Urothelium cell line (cell line): ENCODE measurements at regions not wholly inside any gene's neighbourhood (a gene's known extent, or its start where the extent isn't known, plus 50 kb on each side); places are given as distances from the start of the nearest gene placed in this dataset.

Experiments used
- DNase-seq: peaks from one replicate; pipeline ENCODE4 v3.0.0; 2011; ENCODE audit warnings: low spot score, mixed read lengths
- FAIRE-seq: peaks from 2 replicates; lab custom pipeline; 2011; peaks lifted over from hg19 to GRCh38; lab: Jason Lieb, UNC

- DNase-seq, result no peak
- no peak for FAIRE-seq
Observed at GRCh38 chr16:85369060-85369459, 244.1 kb upstream of the GSE1 start.

DNA sequence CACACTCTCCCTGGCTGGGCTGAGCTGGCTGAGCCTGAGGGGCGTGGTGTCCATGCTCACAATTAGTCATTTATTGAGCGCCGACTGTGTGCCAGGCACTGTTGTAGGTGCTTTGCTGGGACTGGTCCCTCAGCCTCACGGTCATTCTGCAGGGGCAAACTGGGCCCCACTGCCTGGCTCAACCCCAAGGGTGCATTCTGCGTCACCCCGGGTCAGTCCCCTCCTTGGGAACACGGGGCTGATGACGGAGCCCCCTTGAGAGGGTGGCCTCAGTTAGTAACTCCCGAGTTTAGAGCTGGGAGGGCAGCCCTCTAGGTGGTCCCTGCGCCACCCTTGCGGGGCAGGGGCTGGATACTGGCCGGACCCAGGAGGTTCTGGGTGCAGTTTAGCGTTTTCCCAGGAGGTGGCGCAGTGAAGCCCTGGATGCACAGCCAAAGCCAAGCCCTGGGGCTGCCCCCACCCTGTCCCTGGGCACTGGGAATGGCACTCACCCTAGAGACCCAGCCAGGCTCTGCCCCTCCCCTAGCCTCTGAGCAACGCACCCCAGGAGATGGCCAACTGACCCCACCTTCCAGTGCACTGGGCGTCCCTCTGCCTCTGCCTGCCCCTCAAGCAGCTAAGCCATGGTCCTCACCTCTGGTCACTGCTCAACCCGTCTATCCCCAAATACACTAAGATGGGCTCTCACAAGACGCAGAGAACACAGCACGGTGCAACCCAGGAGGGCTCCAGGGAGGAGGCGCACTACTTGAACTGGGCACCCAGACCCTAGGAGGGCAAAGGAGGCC is 243.2 kb upstream of the GSE1 start:
- FAIRE-seq (no peak), DNase-seq (peak; percentile 79)

DNA sequence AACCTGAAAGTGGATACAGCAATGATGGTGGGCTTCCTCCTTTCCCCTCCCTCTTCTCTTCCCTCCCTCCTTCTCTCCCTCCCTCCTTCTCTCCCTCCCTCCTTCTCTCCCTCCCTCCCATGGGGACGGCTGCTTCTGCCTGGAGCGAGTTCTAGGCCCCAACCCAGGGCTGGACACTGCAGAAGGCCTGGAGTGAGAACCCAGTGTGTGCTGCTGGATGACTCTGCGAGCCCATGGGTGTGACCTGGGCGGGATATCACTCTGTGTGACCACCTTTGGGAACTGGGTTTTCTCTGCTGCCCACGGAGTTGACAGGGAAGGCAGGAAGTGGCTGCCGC is 242.6 kb upstream of the GSE1 start:
- no peak for FAIRE-seq
- no peak for DNase-seq

DNA sequence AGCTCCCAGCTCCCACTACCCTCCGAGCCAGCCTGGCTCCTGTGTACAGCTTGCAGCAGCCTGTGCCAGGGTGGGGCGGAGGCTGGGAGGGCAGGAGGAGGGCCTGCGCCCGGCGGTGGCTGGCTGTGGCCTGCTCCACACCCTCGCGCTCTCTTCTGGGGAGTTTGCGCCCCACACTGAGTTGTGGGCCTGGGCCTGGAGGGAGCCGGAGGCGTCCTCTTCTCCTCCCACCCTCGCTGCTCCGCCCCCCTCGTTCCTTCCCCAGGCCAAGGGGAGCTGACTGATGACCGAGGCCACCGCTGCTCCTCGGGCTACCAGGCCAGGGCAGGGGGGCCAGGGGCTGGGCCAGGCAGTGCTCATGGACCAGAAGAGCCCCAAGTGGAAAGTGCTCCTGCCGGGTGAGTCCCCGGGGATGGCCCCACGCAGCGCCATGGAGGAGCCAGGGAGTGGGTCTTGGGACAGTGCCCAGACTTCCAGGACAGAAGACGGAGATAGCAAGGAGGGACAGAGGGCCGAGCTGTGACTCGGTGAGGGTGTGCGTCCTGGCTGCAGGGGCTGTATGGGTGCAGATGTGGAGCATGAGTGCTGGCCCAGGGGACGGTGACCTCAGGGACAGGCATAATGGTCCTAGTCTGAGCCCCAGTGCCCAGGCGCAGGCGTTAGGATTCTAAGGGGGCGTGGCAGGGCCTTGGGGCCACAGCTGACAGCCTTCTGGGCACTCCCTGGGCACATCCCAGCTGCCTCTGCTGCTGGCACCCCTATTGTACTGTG is 242.1 kb upstream of the GSE1 start:
- FAIRE-seq, result no peak
- no peak for DNase-seq

DNA sequence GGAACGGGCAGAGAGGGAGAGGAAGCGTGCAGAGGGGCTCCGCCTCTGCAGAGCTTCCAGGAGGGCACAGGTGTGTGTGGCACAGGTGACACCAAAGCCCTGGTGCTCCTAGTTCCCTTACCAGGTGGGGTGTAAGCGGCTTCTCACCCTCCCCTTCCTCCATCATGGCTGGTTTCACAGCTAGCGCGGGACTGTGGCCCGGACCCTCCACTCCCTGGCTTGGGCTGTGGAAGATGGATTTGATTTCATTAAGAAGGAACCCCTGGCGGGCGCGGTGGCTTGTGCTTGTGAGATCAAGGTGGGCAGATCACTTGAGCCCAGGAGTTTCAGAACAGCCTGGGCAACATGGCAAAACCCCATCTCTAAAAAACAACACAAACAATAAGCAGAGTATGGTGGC is 241.2 kb upstream of the GSE1 start:
- DNase-seq, result no peak

GRCh38 chr16:85372627-85373372 is 240.3 kb upstream of the GSE1 start:
- DNase-seq (peak; percentile 66), FAIRE-seq (peak; percentile 83)

More for the DNA sequence above, 241.2 kb upstream of the GSE1 start:
- FAIRE-seq, result no peak

DNA sequence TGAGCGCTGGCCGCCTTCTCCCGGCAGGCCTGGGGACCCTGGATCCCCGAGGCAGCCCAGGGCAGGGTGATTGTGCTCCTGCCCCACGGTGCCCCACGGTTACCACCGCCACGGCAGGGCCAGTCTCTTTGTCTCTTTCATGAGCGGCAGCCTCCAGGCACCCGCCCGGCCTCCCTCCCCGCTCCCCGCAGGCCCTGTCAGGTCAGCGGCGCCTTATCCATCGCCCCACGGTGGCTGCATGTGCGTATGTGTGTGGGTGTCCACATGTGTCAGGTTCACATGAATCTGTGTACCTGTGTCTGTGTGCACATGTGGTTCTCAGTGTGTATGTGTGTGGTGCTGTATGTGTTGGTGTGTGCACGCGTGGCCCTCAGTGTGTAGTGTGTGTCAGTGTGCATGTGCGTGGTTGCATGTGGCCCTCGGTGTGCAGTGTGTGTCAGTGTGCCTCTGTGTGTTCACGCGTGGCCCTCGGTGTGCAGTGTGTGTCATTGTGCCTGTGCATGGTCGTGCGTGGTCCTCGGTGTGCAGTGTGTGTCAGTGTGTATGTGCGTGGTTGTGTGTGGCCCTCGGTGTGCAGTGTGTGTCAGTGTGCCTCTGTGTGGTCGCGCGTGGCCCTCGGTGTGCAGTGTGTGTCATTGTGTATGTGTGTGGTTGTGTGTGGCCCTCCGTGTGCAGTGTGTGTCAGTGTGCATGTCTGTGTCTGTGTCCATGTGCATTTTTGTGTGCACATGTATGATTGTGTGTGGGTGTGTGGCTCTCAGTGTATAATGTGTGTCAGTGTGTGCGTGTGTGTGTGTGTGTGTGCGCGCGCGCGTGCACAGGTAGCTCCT is 239.2 kb upstream of the GSE1 start:
- FAIRE-seq (peak; percentile 81), DNase-seq (no peak)

GRCh38 chr16:85374571-85374872 is 238.6 kb upstream of the GSE1 start:
- no peak for FAIRE-seq

DNA sequence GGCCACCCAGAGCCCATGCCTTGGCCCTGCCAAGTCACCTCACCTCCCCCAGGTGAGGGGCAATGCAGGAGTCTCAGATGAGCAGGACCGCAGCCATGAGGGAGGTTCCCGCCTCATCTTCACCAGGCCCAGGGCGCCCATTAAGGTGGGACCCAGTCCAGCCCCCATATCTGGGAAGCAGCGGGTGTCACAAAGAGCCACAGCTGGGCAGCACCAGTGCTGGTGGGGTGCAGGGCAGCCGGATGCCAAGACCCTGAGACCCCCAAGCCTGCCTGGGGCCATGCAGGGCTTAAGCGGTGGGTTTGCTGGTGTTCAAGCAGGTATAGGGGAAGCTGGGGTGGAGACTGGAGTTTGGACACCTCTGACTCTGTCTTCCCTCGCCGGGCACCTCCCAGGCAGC is 237.8 kb upstream of the GSE1 start:
- no peak for FAIRE-seq
- DNase-seq, result no peak

More at GRCh38 chr16:85374571-85374872, 238.6 kb upstream of the GSE1 start:
- DNase-seq, result no peak

- FAIRE-seq (no peak), DNase-seq (no peak)
Observed at GRCh38 chr16:85376292-85377095, 236.6 kb upstream of the GSE1 start.

DNA sequence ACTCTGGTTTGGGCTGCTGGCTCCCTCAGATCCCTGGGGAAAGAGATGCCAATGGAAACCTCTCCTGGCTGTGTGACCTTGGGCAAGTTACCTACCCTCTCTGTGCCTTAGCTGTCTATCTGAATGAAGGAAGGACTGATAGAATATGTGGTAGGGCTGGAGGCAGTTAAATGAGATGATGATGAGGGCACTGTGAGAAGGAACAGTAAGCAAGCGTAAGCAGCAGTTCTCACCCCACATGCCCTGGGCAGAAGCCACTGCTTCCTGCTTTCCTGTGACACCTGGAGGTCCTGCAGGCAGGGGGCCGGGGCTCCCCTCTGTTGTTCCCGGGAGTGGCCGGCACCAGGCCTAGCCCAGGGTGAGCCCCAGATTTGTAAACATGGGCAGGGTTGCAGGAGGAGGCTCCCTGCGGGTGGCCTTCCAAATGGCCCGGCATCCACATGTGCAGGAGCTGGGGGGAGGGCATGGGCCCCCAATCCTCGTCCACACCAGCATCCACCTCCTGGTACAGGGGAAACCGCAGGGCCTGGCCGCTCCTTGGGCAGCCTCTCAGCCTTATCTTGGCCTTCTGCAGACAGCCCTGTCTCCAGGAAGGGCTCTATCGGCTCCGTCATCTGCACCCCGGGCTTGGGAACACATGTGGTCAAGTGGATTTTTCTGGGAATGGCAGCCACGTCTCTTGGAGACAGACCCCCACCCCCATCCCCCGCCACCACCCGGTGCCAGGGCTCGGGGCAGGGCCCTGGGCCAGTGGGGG is 235.6 kb upstream of the GSE1 start:
- DNase-seq (no peak), FAIRE-seq (no peak)

- DNase-seq (no peak), FAIRE-seq (no peak)
Observed at GRCh38 chr16:85378145-85379040, 234.7 kb upstream of the GSE1 start.

DNA sequence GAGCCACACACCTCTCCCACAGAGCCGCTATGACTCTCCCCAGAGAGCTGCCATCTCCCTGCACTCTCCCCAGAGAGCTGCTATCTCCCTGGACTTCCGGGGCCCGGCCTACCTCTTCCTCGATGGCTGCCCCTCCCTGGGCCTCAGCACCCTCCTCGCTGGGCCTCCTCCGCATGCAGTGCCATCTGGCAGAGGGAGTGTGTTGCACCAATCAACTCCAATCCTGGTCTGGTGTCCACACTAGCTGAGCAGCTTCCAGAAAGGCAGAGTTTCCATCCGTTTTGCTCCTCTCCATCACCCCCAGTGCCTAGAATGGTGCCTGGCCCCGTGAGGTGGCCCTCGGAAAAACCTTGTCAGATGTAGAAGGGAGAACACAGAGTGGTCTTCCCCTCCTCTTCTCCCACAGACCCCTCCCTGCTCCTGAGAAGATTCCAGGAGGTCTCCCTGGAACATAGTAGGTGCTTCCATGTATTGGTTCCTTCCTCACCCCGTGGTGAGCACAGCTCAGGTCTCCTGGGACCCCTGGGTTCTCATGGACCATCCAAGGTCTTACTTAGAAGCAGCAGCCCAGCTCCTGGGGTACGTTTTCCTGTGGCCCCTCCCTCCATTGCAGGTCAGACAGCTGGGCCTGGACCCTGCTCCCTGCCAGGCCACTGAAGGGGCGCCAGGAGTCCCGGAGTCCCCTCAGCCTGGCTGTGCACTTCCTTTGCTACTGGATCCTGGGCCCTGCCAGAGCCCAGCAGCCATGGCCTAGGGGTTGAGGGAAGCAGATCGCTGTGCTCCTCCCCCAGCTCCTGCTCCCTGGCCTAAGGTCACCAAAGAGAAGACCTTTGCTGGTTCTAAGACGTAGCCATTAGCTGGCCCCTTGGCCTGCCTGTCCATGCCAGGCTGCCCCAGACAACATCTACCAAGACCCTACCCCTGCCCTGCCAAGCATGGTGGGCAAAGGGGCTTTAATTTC is 233.8 kb upstream of the GSE1 start:
- DNase-seq (no peak), FAIRE-seq (no peak)

DNA sequence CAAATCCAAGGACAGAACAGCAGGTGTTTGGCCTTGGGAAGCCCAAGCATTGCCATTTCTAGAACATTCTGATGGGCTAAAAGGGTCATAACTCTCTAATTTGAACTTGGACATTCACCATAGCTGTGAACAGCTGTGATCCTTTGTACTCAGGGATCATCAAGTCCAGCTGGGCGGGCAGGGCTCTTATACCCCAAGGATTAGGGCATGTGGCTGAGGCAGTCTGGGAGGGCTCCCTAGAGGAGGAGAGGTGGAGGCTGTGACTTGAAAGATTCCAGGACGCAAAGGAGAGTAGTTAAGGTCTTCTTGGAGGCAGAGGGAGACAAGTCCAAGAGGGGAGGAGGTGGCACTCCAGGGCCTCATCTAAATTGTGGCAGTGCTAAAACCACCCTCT is 233.1 kb upstream of the GSE1 start:
- DNase-seq, result no peak
- FAIRE-seq, result no peak

DNA sequence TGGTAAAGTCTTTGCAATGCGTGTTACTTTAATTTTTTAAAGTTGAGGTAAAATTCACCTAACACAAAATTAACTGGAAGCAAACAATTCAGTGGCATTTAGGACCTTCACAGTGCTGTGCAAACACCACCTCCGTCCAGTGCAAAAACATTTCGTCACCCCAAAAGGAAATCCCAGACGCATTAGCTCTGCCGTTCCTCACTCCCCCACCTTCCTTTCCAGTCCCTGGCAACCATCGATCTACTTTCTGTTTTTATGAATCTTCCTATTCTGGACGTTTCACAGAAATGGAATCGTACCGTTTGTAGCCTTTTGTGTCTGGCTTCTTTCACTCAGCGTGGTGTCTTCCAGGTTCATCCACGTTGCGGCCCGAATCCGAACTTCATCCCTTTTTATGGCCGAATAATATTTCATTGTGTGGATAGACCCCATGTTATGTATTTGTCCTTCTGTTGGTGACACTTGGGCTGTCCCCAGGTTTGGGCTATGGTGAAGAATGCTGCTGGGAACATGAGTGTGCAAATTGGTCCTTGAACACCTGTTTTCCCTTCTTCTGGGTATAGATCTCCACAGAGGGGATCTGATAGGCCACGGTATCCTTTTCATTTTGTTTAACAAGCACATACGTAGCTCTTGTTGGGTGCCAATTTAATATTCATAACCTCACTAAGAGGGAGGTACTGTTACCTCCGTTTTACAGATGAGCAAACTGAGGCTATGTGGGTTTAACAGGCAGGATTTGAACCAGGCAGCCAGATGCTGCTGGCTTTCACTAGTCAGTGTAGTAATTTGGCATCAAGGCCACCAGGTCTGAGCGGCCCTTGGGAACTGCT is 232.0 kb upstream of the GSE1 start:
- no peak for FAIRE-seq
- DNase-seq, result no peak
